K562 (cell line): ENCODE measurements at regions not wholly inside any gene's neighbourhood (a gene's known extent, or its start where the extent isn't known, plus 50 kb on each side); places are given as distances from the start of the nearest gene placed in this dataset.

Experiments
- FIP1L1 ChIP-seq: fragments of 200-400 bp; formaldehyde crosslinking; IDR thresholded peaks from 2 replicates; pipeline ENCODE4 v1.6.1; 2018; ENCODE audit warnings: mild to moderate bottlenecking, low read depth, low read length; ENCODE audit not compliant: poor library complexity, severe bottlenecking
- JUND ChIP-seq, 2 experiments: IDR thresholded peaks; 2 replicates in 1 of 2; 3 replicates in 1 of 2; pipeline ENCODE4 v1.6.1; 2011; ENCODE audit warnings: borderline replicate concordance in 2 of 2, low read depth in 2 of 2, low read length in 2 of 2, improper control_type of control experiment in 1 of 2, missing biosample characterization in 1 of 2, missing genetic modification characterization in 1 of 2, missing genetic modification reagents in 1 of 2
- MAFF ChIP-seq: IDR thresholded peaks from 2 replicates; pipeline ENCODE4 v1.6.1; 2012; ENCODE audit warnings: low read length, improper control_type of control experiment
- NFIX ChIP-seq: fragments of 250-450 bp; sonication (Bioruptor Pico); IDR thresholded peaks from 2 replicates; pipeline ENCODE4 v1.4.0; 2020; ENCODE audit warnings: low read depth, mild to moderate bottlenecking, moderate library complexity
- RBM34 ChIP-seq: fragments of 200-400 bp; formaldehyde crosslinking; IDR thresholded peaks from 2 replicates; pipeline ENCODE4 v1.6.1; 2018; ENCODE audit warnings: low read length, borderline replicate concordance; ENCODE audit not compliant: insufficient read depth
- SMARCC2 ChIP-seq: fragments of 450-650 bp; IDR thresholded peaks from 2 replicates; pipeline ENCODE4 v1.6.1; 2017; ENCODE audit warnings: antibody characterized with exemption, moderate library complexity, mild to moderate bottlenecking, low read depth
- TARDBP ChIP-seq: fragments of 450-650 bp; IDR thresholded peaks from 2 replicates; pipeline ENCODE4 v1.6.1; 2016
- TEAD4 ChIP-seq, 2 experiments: sonication (generic) in 1 of 2; formaldehyde crosslinking in 1 of 2; IDR thresholded peaks; 2 replicates each; pipeline versions ENCODE4 v1.6.1 to v1.8.0; 2012 to 2022; ENCODE audit warnings: borderline replicate concordance in 1 of 2, inconsistent platforms in 1 of 2, low read length in 1 of 2, mild to moderate bottlenecking in 1 of 2, missing genetic modification reagents in 1 of 2
- ZNF124 ChIP-seq: sonication (generic); formaldehyde crosslinking; IDR thresholded peaks from 2 replicates; pipeline ENCODE4 v1.8.1; 2022; ENCODE audit warnings: missing genetic modification reagents
- ZNF76 ChIP-seq: fragments of 250-450 bp; sonication (Bioruptor Pico); IDR thresholded peaks from 2 replicates; pipeline ENCODE4 v1.4.0; 2020; ENCODE audit warnings: mild to moderate bottlenecking, moderate library complexity, borderline replicate concordance
- TF ChIP-seq, protein P1 (sequence below), 2 experiments: IDR thresholded peaks in 1 of 2; conservative IDR thresholded peaks in 1 of 2; 2 replicates each; pipeline ENCODE4 v1.6.1; 2016; ENCODE audit warnings: low read depth in 2 of 2, mild to moderate bottlenecking in 1 of 2, missing compliant biosample characterization in 1 of 2, missing genetic modification characterization in 1 of 2, moderate library complexity in 1 of 2
- TF ChIP-seq, protein P2 (sequence below): fragments of 200-800 bp; sonication (Bioruptor generic); IDR thresholded peaks from 2 replicates; pipeline ENCODE4 v1.6.1; 2016; ENCODE audit warnings: missing genetic modification characterization, missing compliant biosample characterization
- TF ChIP-seq, protein P3 (sequence below): sonication (generic); formaldehyde crosslinking; IDR thresholded peaks from 2 replicates; pipeline ENCODE4 v1.9.0; 2022; ENCODE audit warnings: mild to moderate bottlenecking, missing genetic modification reagents

DNA sequence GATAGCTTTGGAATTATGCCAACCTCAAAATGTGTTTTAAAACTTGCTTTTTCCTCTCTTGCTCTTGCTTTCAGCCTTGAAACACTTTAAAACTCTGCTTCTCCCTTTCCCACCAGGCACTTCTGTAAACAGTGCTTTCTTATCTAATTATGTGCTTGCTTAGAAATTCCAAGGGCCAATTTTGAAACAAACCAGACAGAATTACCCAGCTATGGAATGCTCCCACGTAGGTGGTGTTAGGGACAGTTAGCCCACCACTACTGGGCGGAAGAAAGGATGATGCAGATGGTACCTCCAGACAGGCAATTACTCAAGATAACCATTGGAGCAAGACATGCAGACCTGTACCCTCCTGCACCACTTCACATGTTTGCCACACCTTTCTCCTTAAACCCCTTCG is 523.0 kb upstream of the PTPRD start:
- TF ChIP-seq TEAD4 (IDR thresholded peaks at IDR 0.05; ENCODE audit: low read length) = no peak
- TF ChIP-seq TEAD4 (CRISPR knock-in tag; IDR thresholded peaks at IDR 0.05; ENCODE audit: borderline replicate concordance) = no peak
- TF ChIP-seq ZNF124 (CRISPR knock-in tag) = no peak
- no peak for TF ChIP-seq JUND (IDR thresholded peaks at IDR 0.05; ENCODE audit: borderline replicate concordance, low read depth, low read length)
- TF ChIP-seq JUND (tag; IDR thresholded peaks at IDR 0.05; ENCODE audit: borderline replicate concordance, low read depth, low read length) = no peak
- TF ChIP-seq, protein P1, sequence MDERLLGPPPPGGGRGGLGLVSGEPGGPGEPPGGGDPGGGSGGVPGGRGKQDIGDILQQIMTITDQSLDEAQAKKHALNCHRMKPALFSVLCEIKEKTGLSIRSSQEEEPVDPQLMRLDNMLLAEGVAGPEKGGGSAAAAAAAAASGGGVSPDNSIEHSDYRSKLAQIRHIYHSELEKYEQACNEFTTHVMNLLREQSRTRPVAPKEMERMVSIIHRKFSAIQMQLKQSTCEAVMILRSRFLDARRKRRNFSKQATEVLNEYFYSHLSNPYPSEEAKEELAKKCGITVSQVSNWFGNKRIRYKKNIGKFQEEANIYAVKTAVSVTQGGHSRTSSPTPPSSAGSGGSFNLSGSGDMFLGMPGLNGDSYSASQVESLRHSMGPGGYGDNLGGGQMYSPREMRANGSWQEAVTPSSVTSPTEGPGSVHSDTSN (CRISPR knock-in tag; IDR thresholded peaks at IDR 0.05; ENCODE audit: low read depth) = no peak
- TF ChIP-seq, protein P1 (tag; conservative IDR thresholded peaks at IDR 0.05; ENCODE audit: low read depth) = no peak
- no peak for TF ChIP-seq MAFF
- TF ChIP-seq TARDBP = no peak
- TF ChIP-seq SMARCC2 = no peak
- TF ChIP-seq, protein P2, sequence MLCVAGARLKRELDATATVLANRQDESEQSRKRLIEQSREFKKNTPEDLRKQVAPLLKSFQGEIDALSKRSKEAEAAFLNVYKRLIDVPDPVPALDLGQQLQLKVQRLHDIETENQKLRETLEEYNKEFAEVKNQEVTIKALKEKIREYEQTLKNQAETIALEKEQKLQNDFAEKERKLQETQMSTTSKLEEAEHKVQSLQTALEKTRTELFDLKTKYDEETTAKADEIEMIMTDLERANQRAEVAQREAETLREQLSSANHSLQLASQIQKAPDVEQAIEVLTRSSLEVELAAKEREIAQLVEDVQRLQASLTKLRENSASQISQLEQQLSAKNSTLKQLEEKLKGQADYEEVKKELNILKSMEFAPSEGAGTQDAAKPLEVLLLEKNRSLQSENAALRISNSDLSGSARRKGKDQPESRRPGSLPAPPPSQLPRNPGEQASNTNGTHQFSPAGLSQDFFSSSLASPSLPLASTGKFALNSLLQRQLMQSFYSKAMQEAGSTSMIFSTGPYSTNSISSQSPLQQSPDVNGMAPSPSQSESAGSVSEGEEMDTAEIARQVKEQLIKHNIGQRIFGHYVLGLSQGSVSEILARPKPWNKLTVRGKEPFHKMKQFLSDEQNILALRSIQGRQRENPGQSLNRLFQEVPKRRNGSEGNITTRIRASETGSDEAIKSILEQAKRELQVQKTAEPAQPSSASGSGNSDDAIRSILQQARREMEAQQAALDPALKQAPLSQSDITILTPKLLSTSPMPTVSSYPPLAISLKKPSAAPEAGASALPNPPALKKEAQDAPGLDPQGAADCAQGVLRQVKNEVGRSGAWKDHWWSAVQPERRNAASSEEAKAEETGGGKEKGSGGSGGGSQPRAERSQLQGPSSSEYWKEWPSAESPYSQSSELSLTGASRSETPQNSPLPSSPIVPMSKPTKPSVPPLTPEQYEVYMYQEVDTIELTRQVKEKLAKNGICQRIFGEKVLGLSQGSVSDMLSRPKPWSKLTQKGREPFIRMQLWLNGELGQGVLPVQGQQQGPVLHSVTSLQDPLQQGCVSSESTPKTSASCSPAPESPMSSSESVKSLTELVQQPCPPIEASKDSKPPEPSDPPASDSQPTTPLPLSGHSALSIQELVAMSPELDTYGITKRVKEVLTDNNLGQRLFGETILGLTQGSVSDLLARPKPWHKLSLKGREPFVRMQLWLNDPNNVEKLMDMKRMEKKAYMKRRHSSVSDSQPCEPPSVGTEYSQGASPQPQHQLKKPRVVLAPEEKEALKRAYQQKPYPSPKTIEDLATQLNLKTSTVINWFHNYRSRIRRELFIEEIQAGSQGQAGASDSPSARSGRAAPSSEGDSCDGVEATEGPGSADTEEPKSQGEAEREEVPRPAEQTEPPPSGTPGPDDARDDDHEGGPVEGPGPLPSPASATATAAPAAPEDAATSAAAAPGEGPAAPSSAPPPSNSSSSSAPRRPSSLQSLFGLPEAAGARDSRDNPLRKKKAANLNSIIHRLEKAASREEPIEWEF (CRISPR knock-in tag) = no peak
- no peak for TF ChIP-seq NFIX (CRISPR knock-in tag)
- TF ChIP-seq RBM34 = no peak
- TF ChIP-seq FIP1L1 = no peak
- TF ChIP-seq, protein P3, sequence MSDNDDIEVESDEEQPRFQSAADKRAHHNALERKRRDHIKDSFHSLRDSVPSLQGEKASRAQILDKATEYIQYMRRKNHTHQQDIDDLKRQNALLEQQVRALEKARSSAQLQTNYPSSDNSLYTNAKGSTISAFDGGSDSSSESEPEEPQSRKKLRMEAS (CRISPR knock-in tag) = no peak
- TF ChIP-seq ZNF76 (CRISPR knock-in tag) = no peak
